H1 (cell line): ENCODE measurements at regions not wholly inside any gene's neighbourhood (a gene's known extent, or its start where the extent isn't known, plus 50 kb on each side); places are given as distances from the start of the nearest gene placed in this dataset.

Source experiments
- CTCF ChIA-PET: fragments of 300-600 bp; sonication (Branson Sonifier 250); formaldehyde crosslinking; loops from one replicate; lab custom pipeline; 2021; ENCODE audit not compliant: partially characterized antibody; lab: Charles Lee
- POLR2A ChIA-PET: fragments of 300-600 bp; sonication (Branson Sonifier 250); formaldehyde crosslinking; loops from one replicate; lab custom pipeline; 2021; ENCODE audit warnings: inconsistent platforms; ENCODE audit not compliant: partially characterized antibody; lab: Charles Lee
- DNase-seq, 2 experiments: peaks; one replicate each; pipeline versions ENCODE4 v3.0.0 to v3.0.0-alpha.2; 2010 to 2022; ENCODE audit warnings: low spot score in 2 of 2, low read depth in 1 of 2, mixed read lengths in 1 of 2
- FAIRE-seq: peaks from 2 replicates; lab custom pipeline; 2011; peaks lifted over from hg19 to GRCh38; lab: Jason Lieb, UNC
- H2AFZ ChIP-seq: 2 replicates; pipeline ENCODE4 v1.8.1; 2012; ENCODE audit warnings: low read length, inconsistent platforms
- H2AK5ac ChIP-seq: 2 replicates; pipeline ENCODE4 v1.6.1; 2013; ENCODE audit warnings: low read depth, low read length
- H2BK120ac ChIP-seq: replicated peaks from 2 replicates; pipeline ENCODE3; 2013; ENCODE audit warnings: low read depth, low read length, inconsistent platforms
- H2BK12ac ChIP-seq: 2 replicates; pipeline ENCODE4 v1.6.1; 2013; ENCODE audit warnings: low read depth, low read length
- H2BK15ac ChIP-seq: 2 replicates; pipeline ENCODE4 v1.6.1; 2013; ENCODE audit warnings: low read length
- H2BK20ac ChIP-seq: 2 replicates; pipeline ENCODE4 v1.6.1; 2013; ENCODE audit warnings: low read length
- H2BK5ac ChIP-seq: 2 replicates; pipeline ENCODE4 v1.6.1; 2013; ENCODE audit warnings: low read depth, low read length
- H3K14ac ChIP-seq: 2 replicates; pipeline ENCODE4 v1.6.1; 2013; ENCODE audit warnings: inconsistent platforms; ENCODE audit not compliant: insufficient read length
- H3K18ac ChIP-seq: 2 replicates; pipeline ENCODE4 v1.6.1; 2013; ENCODE audit warnings: low read length; ENCODE audit errors: extremely low read depth
- H3K23ac ChIP-seq: 2 replicates; pipeline ENCODE4 v1.6.1; 2013; ENCODE audit warnings: inconsistent platforms; ENCODE audit not compliant: insufficient read length
- H3K23me2 ChIP-seq: 2 replicates; pipeline ENCODE4 v1.6.1; 2013; ENCODE audit warnings: low read depth, low read length
- H3K27ac ChIP-seq: 2 replicates; pipeline ENCODE4 v1.6.1; 2011; ENCODE audit warnings: low read depth, low read length, inconsistent platforms
- H3K27me3 ChIP-seq, 4 experiments: replicated peaks in 1 of 4; 1 replicate in 1 of 4; 2 replicates in 3 of 4; pipeline versions ENCODE4 v1.6.1 to v1.8.1; 2011 to 2013; ENCODE audit warnings: low read length in 3 of 4, mild to moderate bottlenecking in 3 of 4, inconsistent platforms in 2 of 4, mixed read lengths in 2 of 4, moderate library complexity in 1 of 4; ENCODE audit not compliant: control insufficient read depth in 3 of 4, insufficient read depth in 3 of 4; ENCODE audit errors: extremely low read depth in 1 of 4
- H3K36me3 ChIP-seq, 4 experiments: 2 replicates each; pipeline versions ENCODE4 v1.6.1 to v1.8.1; 2011 to 2013; ENCODE audit warnings: mild to moderate bottlenecking in 4 of 4, low read length in 3 of 4, moderate library complexity in 2 of 4, control low read depth in 1 of 4, inconsistent platforms in 1 of 4; ENCODE audit not compliant: insufficient read depth in 4 of 4, control insufficient read depth in 2 of 4
- H3K4ac ChIP-seq: replicated peaks from 2 replicates; pipeline ENCODE3; 2013; ENCODE audit warnings: low read length, low read depth, mixed read lengths, inconsistent platforms; ENCODE audit not compliant: insufficient read length
- H3K4me1 ChIP-seq, 4 experiments: replicated peaks in 1 of 4; 1 replicate in 1 of 4; 2 replicates in 3 of 4; pipeline versions ENCODE4 v1.6.1 to v1.8.1; 2011 to 2013; ENCODE audit warnings: low read length in 3 of 4, inconsistent platforms in 2 of 4, mixed read lengths in 1 of 4; ENCODE audit not compliant: insufficient read depth in 4 of 4, control insufficient read depth in 3 of 4
- H3K4me2 ChIP-seq, 2 experiments: 2 replicates each; pipeline versions ENCODE4 v1.6.1 to v1.8.1; 2011 to 2013; ENCODE audit warnings: low read depth in 2 of 2, low read length in 2 of 2, control low read depth in 1 of 2, inconsistent platforms in 1 of 2, mild to moderate bottlenecking in 1 of 2; ENCODE audit not compliant: insufficient read depth in 1 of 2
- H3K4me3 ChIP-seq, 4 experiments: fragments of 200-600, 300-600 bp in 1 of 4; sonication (generic), shearing (Covaris generic), sonication (Bioruptor Twin) in 1 of 4; 2 replicates each; pipeline versions ENCODE4 v1.5.1 to v1.8.1; 2011 to 2016; ENCODE audit warnings: low read length in 4 of 4, low read depth in 3 of 4, control low read depth in 2 of 4, inconsistent platforms in 2 of 4, mild to moderate bottlenecking in 2 of 4, mixed read lengths in 1 of 4, moderate library complexity in 1 of 4; ENCODE audit not compliant: insufficient read depth in 2 of 4; ENCODE audit errors: extremely low read depth in 1 of 4
- H3K56ac ChIP-seq: replicated peaks from 2 replicates; pipeline ENCODE3; 2013; ENCODE audit warnings: low read depth, mild to moderate bottlenecking, mixed read lengths, low read length, inconsistent platforms; ENCODE audit not compliant: insufficient read length
- H3K79me1 ChIP-seq: 2 replicates; pipeline ENCODE4 v1.6.1; 2013; ENCODE audit warnings: low read depth, low read length, control low read depth
- H3K79me2 ChIP-seq, 2 experiments: 2 replicates each; pipeline versions ENCODE4 v1.6.1 to v1.8.1; 2012 to 2013; ENCODE audit warnings: low read length in 2 of 2, mild to moderate bottlenecking in 2 of 2, inconsistent platforms in 1 of 2; ENCODE audit not compliant: insufficient read depth in 2 of 2, control insufficient read depth in 1 of 2
- H3K9ac ChIP-seq, 4 experiments: replicated peaks in 1 of 4; 1 replicate in 1 of 4; 2 replicates in 3 of 4; pipeline versions ENCODE4 v1.6.1 to v1.8.1; 2011 to 2013; ENCODE audit warnings: low read depth in 3 of 4, low read length in 3 of 4, control low read depth in 2 of 4, mild to moderate bottlenecking in 2 of 4, moderate library complexity in 2 of 4, inconsistent platforms in 1 of 4; ENCODE audit errors: extremely low read depth in 1 of 4
- H3K9me3 ChIP-seq, 2 experiments: 2 replicates each; pipeline versions ENCODE4 v1.6.1 to v1.8.1; 2012 to 2013; ENCODE audit warnings: mild to moderate bottlenecking in 2 of 2, moderate library complexity in 2 of 2, control low read depth in 1 of 2, inconsistent platforms in 1 of 2, low read depth in 1 of 2, low read length in 1 of 2, mixed read lengths in 1 of 2; ENCODE audit not compliant: insufficient read depth in 2 of 2
- H4K20me1 ChIP-seq, 2 experiments: replicated peaks in 1 of 2; 2 replicates each; pipeline versions ENCODE3 to v1.8.1; 2011 to 2013; ENCODE audit warnings: inconsistent platforms in 2 of 2, low read length in 2 of 2, mild to moderate bottlenecking in 1 of 2; ENCODE audit not compliant: insufficient read depth in 2 of 2, control insufficient read depth in 1 of 2
- H4K5ac ChIP-seq: 2 replicates; pipeline ENCODE4 v1.6.1; 2013; ENCODE audit warnings: low read length, low read depth, mixed read lengths, inconsistent platforms; ENCODE audit not compliant: insufficient read length
- H4K8ac ChIP-seq: 2 replicates; pipeline ENCODE4 v1.8.0; 2013; ENCODE audit warnings: mild to moderate bottlenecking, moderate library complexity, low read length, inconsistent platforms; ENCODE audit not compliant: insufficient read depth; ENCODE audit errors: extremely low read depth
- H4K91ac ChIP-seq: replicated peaks from 2 replicates; pipeline ENCODE3; 2013; ENCODE audit warnings: low read length, mixed read lengths, inconsistent platforms; ENCODE audit not compliant: insufficient read length
- CBX5 ChIP-seq: fragments of 300-800, 300-1000 bp; sonication (generic); IDR thresholded peaks from 2 replicates; pipeline ENCODE4 v1.7.1; 2016; ENCODE audit warnings: antibody characterized with exemption, low read length, low read depth
- CBX8 ChIP-seq: fragments of 300-800, 300-1000 bp; sonication (generic); IDR thresholded peaks from 2 replicates; pipeline ENCODE4 v1.7.1; 2016; ENCODE audit warnings: low read depth, low read length, borderline replicate concordance
- EP300 ChIP-seq, 2 experiments: IDR thresholded peaks; 1 replicate in 1 of 2; 2 replicates in 1 of 2; pipeline ENCODE4 v1.6.1; 2011 to 2012; ENCODE audit warnings: low read depth in 2 of 2, low read length in 2 of 2, mild to moderate bottlenecking in 2 of 2, borderline replicate concordance in 1 of 2, inconsistent platforms in 1 of 2, moderate library complexity in 1 of 2
- POU5F1 ChIP-seq: IDR thresholded peaks from 2 replicates; pipeline ENCODE4 v1.6.1; 2011; ENCODE audit warnings: low read depth, mild to moderate bottlenecking, low read length, moderate library complexity
- TAF1 ChIP-seq: IDR thresholded peaks from 2 replicates; pipeline ENCODE4 v1.6.1; 2011; ENCODE audit warnings: mild to moderate bottlenecking, low read depth, low read length
- TF ChIP-seq, protein P1 (sequence below): IDR thresholded peaks from 2 replicates; pipeline ENCODE4 v1.6.1; 2011; ENCODE audit warnings: low read depth, mild to moderate bottlenecking, low read length; ENCODE audit not compliant: insufficient read depth

GRCh38 chr1:187280031-187280430, 451.3 kb downstream of the PLA2G4A start:
- no peak overlapping the region for H2BK12ac ChIP-seq
- H3K79me1 ChIP-seq, result no peaks in the 10 kb centered on the region
- no peak overlapping the region for H4K91ac ChIP-seq
- H3K18ac ChIP-seq, result no peak overlapping the region
- no peak overlapping the region for H4K8ac ChIP-seq
- no peaks in the 10 kb centered on the region for H3K36me3 ChIP-seq
- H3K79me2 ChIP-seq, result no peaks in the 10 kb centered on the region
- ChIA-PET POLR2A (no interaction called here), CTCF (no interaction called here)
- H3K4me1 ChIP-seq, result peaks cover 0 to 3% (median 0%) of the 10 kb centered on the region in 4 experiments; a peak in 1 of 7 replicates
- no peak for DNase-seq
- H2BK15ac ChIP-seq, result no peak overlapping the region
- no peak overlapping the region for H3K9ac ChIP-seq
- H3K56ac ChIP-seq, result no peak overlapping the region
- no peak overlapping the region for H2BK5ac ChIP-seq
- no peaks in the 10 kb centered on the region for H3K23me2 ChIP-seq
- no peak for FAIRE-seq
- no peak overlapping the region for H3K27ac ChIP-seq
- H3K4me2 ChIP-seq, result no peak overlapping the region
- H3K4ac ChIP-seq, result no peak overlapping the region
- H2AK5ac ChIP-seq, result no peak overlapping the region
- no peak overlapping the region for H3K14ac ChIP-seq
- no peak overlapping the region for H2BK20ac ChIP-seq
- H4K5ac ChIP-seq, result no peak overlapping the region
- no peak overlapping the region for H3K23ac ChIP-seq
- H4K20me1 ChIP-seq, result no peaks in the 10 kb centered on the region
- H3K9me3 ChIP-seq, result no peaks in the 10 kb centered on the region
- H2BK120ac ChIP-seq, result no peak overlapping the region
- H3K27me3 ChIP-seq, result no peaks in the 10 kb centered on the region
- H3K4me3 ChIP-seq, result no peak overlapping the region
- peak overlapping the region; percentile 17; the same call in 1 of the 2 replicates for H2AFZ ChIP-seq
- TF ChIP-seq, protein P1, sequence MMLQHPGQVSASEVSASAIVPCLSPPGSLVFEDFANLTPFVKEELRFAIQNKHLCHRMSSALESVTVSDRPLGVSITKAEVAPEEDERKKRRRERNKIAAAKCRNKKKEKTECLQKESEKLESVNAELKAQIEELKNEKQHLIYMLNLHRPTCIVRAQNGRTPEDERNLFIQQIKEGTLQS, result no peak
- TF ChIP-seq TAF1 (no peak), CBX8 (no peak), CBX5 (no peak), EP300 (IDR thresholded peaks at IDR 0.05; ENCODE audit: borderline replicate concordance in 1 of 2, low read depth in 2 of 2, low read length in 2 of 2) (no peak), POU5F1 (no peak)
